HG02642 (cell line): ENCODE measurements at regions not wholly inside any gene's neighbourhood (a gene's known extent, or its start where the extent isn't known, plus 50 kb on each side); places are given as distances from the start of the nearest gene placed in this dataset.
"Not testable (repeated sequence)": the region's sequence is repeated elsewhere in the genome, so short reads cannot be mapped to it uniquely, and the experiment has no call there.

ENCODE experiments used
- ATAC-seq: cut with Tn5 transposase; IDR thresholded peaks from one replicate; pipeline ENCODE4 v1.9.1; 2021; ENCODE audit warnings: mild to moderate bottlenecking; ENCODE audit not compliant: unreplicated experiment, poor library complexity

DNA sequence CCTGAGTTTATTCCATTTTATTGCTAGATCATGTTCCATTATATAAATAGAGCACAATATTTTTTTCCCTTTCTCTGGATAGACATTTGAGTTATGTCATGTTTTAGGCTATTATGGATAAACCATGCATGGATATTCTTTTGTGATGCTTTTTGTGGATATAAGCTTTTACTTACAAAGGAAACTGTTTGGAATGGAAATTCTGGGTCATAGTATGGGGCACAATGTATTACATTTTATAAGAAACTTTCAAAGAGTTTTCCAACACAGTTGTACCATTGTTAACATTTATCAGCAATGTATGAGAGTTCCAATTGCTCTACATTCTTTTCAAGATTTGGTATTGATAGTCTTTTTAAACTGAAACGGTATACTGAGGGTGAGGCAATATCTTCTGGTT, 749.4 kb downstream of the SOCS6 start:
- no peak for ATAC-seq

DNA sequence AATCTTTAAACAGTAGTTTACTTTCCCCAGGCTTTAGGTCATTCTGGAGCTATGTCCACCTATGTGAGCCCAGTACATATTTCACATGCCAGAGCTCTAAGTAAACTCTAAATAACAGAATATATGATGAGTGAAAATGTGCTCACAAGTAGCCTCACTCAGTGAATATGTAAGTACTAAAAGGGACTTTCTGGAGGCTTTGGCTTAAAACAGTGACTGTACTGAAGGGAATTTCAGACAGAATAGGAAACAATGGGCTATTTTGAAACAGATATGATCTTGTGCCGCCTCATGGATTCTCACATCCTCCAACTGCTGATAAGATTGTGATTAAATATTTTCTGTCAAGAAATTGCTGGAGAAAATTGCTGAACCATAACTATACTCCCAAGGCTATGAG, 747.9 kb downstream of the SOCS6 start:
- peak; percentile 59 for ATAC-seq

DNA sequence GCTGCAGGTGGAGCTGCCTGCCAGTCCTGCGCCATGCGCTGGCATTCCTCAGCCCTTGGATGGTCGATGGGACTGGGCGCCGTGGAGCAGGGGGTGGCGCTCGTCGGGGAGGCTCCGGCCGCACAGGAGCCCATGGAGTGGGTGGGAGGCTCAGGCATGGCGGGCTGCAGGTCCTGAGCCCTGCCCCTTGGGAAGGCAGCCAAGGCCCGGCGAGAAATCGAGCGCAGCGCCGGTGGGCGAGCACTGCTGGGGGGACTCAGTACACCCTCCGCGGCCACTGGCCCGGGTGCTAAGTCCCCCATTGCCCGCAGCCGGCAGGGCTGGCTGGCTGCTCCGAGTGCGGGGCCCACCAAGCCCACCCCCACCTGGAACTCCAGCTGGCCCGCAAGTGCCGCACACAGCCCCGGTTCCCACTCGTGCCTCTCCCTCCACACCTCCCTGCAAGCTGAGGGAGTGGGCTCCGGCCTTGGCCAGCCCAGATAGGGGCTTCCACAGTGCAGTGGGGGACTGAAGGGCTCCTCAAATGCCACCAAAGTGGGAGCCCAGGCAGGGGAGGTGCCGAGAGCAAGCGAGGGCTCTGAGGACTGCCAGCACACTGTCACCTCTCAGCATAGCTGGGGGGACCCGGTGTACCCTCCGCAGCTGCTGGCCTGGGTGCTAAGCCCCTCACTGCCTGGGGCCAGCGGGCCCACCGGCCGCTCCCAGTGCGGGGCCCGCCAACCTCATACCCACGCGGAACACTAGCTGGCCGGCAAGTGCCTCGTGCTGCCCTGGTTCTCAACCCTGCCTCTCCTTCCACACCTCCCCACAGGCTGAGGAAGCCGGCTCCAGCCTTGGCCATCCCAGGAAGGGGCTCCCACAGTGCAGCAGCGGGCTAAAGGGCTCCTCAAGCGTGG, 742.7 kb downstream of the SOCS6 start:
- not testable (repeated sequence) for ATAC-seq

DNA sequence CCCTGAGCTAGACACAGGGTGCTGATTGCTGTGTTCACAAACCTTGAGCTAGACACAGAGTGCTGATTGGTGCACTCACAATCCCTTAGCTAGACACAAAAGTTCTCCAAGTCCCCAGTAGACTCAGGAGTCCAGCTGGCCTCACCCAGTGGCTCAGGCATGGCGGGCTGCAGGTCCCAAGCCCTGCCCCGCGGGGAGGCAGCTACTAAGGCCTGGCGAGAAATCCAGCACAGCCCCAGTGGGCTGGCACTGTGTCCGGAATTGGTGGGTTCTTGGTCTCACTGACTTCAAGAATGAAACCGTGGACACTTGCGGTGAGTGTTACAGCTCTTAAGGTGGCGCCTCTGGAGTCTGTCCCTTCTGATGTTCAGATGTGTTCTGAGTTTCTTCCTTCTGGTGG, 741.2 kb downstream of the SOCS6 start:
- not testable (repeated sequence) for ATAC-seq

DNA sequence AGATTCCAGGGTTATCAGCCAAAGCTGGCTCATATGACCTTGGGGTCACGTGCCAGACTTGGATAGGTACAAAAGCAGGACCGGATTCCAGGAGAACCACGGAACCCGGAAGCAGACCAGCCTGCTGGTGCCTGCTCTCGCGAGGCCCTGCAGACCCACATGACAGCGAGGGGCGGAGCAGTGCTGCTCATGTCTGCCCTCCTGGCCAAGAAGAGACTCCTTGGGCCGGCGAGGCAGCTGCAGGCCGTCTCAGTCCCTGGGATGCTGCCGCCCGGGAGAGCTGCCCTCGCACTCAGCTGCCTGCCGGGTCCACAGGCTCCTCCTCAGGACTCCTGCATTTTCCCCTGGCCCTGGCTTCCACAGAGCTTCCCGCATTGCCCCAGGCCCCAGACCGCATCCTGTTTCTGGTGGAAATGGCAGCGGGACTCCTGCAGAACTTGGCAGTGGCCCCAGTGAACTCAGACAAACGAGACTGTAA, 739.5 kb downstream of the SOCS6 start:
- no peak for ATAC-seq

DNA sequence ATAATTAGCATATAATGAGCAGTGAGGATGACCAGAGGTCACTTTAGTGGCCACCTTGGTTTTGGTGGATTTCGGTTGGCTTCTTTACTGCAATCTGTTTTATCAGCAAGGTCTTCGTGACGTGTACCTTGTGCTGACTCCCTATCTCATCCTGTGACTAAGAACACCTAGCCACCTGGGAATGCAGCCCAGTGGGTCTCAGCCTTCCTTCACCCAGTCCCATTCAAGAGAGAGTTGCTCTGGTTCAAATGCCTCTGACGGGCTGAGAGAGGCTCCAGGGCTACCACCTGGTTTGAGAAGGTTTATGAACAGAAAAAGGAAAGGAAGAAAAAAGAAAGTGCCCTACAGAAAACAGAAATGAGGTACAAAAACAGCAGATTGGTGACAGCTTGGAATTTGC, 738.7 kb downstream of the SOCS6 start:
- no peak for ATAC-seq

DNA sequence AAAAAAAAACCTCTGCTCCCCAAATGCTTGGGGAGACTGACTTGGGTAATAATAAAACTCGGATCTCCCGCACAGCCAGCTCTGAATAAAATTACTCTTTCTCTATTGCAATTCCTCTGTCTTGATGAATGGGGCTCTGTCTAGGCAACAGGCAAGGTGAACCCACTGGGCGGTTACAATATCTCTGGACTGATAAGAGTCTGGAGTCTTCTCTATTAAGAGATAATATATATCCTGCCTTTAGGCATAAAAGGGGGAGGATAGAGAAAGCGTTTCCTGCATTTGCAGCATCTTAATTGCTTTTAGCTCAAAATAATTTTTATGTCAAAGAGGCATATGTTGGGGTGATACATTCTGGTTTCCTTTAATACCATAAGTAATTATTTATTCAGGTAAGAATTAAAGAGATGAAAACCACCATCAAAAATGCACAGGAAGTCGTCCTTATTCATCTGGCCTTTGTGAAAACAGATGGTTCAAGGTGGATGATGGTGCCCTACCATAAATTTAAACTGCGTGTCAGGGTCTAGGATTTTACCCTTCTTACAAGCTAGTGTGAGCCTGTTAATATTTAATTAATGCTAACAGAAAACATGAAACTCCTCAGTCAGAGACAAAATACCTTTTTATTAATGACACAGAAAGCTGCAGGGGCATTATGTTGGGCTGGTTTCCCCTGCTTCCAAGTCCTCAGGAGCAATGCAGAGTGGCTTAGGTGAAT, 736.8 kb downstream of the SOCS6 start:
- no peak for ATAC-seq

DNA sequence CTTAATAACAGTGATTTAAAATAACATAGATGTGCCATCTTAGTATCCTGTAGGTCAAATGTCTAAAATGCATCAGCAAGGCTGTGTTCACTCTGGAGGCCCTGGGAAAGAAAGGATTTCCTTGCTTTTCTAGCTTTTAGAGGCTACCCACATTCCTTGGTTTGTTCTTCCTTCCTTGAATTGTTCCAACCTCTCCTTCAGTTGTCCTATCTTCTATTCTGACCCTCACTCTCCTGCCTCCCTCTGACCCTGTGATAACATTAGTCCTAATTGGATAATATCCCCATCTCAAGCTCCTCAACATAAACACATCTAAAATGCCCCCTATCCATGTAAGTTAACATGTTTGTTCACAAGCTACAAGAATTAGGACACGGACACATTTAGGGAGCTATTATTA, 733.5 kb downstream of the SOCS6 start:
- ATAC-seq, result no peak

DNA sequence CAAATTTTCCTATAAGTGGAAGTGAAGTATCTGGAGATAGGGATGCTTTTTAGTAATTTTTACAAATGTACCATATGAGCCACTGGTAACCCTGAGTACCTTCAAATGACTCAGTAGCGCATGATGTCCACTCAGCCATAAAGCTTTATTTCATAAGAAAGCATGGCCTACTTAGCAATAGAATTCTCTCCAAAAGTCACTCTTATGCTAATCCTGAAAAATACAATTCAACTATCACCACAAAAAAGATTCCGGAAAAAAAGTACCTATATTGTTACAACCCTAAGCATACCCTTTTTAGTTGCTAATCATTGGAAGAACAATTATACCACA, 732.2 kb downstream of the SOCS6 start:
- no peak for ATAC-seq

DNA sequence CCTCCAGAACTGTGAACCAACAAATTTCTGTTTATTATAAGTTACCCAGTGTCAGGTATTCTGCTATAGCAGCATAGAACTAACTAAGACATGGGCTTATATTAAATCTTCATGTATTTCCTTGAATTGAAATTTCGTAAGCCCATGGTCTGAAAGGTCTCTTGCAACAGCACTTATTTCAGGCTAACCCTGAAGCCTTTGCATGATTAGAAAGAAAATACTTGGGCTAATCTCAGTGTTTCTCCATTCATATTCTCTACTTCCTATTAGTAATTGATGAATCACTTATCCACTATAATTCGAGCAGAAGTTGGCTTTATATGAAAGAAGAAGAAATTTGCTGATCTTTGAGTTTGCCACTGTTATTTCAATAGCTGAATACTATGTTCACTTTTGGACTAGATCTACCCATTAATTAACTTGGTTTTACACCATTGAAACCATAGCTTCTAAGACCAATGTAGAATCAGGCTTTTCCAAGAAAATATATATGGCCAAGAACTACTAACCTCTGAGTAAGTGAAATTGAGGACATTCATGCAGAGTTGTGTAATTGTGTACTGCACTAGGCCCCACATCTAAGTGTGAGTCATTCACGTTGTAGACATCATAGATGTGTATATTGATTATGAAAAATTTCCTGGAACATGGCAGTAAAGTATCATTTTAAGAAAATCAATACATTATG, 731.6 kb downstream of the SOCS6 start:
- ATAC-seq, result no peak

DNA sequence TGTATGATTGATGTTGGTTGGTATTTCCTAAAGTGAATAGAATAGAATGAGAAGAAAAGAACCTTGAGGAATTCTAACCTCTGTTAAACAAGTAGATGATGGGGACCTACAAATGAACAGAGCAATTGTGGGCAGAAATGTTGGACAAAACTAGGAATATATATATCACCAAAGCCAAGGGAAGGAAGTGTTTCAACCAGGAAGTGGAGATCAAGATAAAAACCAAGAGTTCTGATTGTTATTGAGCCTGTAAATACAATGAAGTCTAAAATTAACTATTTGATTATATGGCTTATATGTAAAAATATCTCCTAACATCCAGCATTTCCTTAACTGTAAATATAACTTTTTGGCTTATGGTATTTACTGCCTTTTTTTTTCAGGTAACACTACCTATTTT, 730.0 kb downstream of the SOCS6 start:
- ATAC-seq, result no peak

DNA sequence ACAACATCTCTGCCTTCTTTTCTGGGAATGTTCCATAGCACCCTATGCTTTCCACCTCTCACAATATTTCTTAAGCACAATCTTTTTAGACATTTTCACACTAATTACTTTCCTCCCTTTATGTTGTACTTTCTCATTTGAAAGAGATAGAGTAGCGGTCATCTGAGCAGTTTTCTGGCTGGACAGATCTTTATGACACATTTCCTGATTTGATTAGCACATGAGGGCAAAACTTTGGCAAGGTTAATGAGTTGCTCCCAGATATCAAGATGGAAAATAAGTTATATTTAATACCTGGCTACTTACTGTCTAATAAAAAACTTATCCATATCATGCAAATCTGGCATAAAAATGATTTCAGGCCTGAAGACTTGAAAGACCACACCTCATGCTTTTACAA, 723.9 kb downstream of the SOCS6 start:
- no peak for ATAC-seq

DNA sequence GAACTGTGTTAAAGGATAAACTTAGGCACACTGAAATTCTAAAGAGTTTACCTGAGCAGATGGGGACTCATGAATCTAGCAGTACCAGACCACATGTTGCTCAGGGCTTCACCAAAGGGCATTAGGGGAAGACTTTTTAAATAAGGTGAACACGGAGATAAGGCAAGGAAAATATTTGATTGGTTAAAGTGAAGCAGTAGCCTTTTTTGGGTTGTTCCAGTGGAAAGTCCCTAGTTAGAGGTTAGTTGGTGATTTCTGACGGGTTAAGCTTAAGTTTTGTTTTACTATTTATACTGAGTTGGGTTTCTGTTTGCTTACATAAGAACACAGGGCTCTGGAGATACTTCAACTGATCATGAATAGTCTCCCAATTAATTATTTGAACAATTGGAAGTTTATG, 722.5 kb downstream of the SOCS6 start:
- peak; percentile 78 for ATAC-seq

DNA sequence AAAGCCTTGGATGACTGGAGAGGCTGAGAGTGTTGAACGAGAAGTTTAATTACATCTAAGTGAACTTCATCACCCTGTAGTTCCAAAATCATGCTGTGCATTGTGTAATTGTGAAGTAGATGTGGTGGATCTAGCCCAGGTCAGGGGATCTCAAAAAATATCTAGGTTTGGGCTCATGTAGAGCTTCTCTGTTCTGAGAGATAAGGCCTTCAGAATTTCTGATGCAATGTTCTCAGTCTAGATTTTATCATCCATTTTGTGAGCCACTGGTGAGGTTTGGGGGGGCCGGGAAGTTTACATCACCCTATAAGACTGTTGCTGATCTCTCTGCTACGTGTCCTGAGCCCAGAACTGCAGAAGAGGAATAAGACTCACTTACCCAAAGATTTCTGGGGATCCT, 719.4 kb downstream of the SOCS6 start:
- no peak for ATAC-seq

DNA sequence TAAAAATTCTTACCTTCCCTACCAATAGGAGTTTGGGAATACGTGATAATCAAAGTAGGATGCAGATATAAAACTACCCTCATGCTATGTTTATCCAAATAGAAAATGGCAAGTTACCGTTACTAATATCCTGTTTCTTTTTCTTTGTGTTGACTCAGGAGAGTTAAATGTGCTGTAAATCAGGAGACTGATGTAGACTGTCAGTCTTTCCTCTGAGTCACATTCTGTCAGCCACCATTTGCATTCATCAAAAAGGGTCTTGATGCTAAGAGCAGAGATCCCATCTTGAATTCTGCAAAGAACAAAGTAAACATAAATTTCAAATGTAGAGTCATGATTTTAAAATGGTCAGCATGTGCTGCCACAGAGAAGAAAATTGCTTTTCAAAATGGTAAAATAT, 712.8 kb downstream of the SOCS6 start:
- ATAC-seq, result no peak

DNA sequence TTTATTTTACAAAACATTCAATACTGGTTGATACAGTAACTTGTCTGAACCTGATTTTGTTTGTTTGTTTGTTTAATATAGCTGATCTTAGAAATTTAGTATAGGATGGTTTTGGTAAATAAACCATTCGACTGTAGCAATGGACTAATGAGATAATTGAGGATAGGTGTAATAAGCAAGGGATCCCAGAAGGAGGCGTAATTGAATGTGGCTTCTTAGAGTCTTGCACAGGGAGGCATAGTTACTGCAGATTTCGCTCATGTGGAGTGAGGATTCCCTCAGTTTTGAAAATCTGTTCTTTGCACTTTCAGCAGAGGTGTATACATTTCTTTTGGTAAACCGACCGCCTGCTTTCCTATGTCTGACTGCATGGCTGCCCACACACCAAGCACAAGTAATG, 709.6 kb downstream of the SOCS6 start:
- no peak for ATAC-seq

DNA sequence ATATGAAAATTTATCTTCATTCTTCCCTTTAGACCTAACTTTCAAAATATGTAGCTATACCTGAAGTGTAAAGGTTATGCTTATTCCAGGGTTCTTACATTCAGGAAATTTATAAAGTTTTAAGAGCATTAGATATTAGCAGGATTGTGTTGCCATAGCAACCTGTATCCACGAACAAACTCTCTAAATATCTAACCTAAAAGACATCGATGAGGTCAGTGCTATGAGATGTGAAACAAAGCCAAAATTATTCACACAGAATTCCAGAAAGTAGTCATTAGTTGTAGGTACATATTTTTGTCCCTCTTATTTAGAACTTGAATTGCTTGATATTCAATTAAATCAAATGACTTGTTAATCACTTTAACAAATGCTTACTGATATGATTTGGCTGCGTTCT, 705.3 kb downstream of the SOCS6 start:
- ATAC-seq, result no peak

DNA sequence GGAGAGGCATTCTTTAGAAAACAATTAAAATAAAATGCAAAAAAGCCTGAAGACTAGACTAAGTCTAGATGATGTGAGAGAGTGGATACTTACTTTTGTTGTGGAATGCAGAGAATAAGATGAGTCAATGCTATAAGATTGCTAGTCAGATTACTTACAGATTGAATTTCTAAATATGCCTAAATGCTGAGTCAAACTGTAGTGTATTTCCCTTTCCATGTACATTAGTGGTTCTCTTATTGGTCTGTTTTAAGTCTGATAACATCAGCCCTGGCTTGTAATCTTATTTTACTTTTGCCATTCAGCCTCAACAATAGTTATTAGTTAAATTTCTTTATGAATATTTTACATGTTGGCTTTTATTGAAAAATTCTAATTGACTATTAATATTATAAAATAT, 702.7 kb downstream of the SOCS6 start:
- ATAC-seq, result no peak

DNA sequence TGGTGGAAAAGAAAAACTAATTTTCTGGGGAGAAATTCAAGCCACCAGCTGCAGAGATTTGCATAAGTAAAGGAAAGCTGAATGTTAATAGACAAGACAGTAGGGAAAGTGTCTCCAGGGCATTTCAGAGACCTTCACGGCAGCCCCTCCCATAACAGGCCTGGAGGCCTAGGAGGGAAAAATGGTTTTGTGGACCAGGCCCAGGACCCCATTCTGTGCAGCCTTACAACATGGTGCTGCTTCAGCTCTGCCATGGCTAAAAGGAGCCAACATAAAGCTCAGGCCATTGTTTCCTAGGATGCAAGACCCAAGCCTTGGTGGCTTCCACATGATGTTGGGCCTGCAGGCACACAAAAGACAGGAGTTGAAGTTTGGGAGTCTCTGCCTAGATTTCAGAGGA, 697.1 kb downstream of the SOCS6 start:
- ATAC-seq, result no peak

DNA sequence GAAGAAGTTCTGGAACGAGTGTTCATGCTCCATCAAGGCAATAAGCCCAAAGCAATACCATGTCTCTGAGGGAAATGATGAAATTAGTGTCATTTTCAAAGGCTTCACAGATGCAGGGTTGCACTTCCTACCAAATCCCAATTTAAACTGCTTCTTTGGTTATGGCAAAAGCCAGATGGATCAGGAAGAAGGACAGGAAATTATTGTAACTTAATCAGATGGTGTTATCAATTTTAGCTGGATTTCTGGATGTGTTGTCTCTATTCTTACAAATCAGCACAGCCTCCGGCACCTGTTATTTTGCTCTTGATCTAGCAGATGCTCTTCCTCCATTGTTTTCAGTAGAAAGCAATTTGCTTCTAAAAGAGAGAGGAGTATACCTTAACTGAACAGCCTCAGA, 693.4 kb downstream of the SOCS6 start:
- ATAC-seq, result no peak
